ENCODE measurements at regions not wholly inside any gene's neighbourhood (a gene's known extent, or its start where the extent isn't known, plus 50 kb on each side); places are given as distances from the start of the nearest gene placed in this dataset.

GRCh38 chr22:48536541-48537342 is 1290.9 kb downstream of the BRD1 start:
- TF ChIP-seq EZH2 (IDR thresholded peaks at IDR 0.05) (no peak), POLR2AphosphoS5 (IDR thresholded peaks at IDR 0.05; ENCODE audit: borderline replicate concordance, low read depth, low read length) (no peak), FOXP2 (optimal IDR thresholded peaks at IDR 0.05; ENCODE audit: control extremely low read depth, extremely low read length, insufficient read depth) (no peak)
